Body of pancreas (tissue), 4 donors: ENCODE measurements at regions not wholly inside any gene's neighbourhood (a gene's known extent, or its start where the extent isn't known, plus 50 kb on each side); places are given as distances from the start of the nearest gene placed in this dataset.

Source experiments
- ATAC-seq: fragments of 150-250 bp; one replicate; pipeline ENCODE4 v1.9.1; 2016
- DNase-seq, 4 donors: peaks; one replicate each; pipeline ENCODE4 v3.0.0-alpha.2; 2019
- H3K27ac ChIP-seq, 4 donors: fragments of 200-600 bp; sonication (generic); 1 replicate in 3 of 4; 2 replicates in 1 of 4; pipeline versions ENCODE4 v1.5.1 to v1.6.1; 2016 to 2019; ENCODE audit warnings: mild to moderate bottlenecking in 1 of 4, mixed read lengths in 1 of 4, moderate library complexity in 1 of 4
- H3K27me3 ChIP-seq, 2 donors: fragments of 200-600 bp; sonication (generic); one replicate each; pipeline ENCODE4 v1.6.0; 2016; ENCODE audit warnings: mild to moderate bottlenecking in 1 of 2
- H3K36me3 ChIP-seq, 2 donors: fragments of 200-600 bp; sonication (generic); replicated peaks in 1 of 2; 2 replicates each; pipeline ENCODE4 v1.5.1; 2016; ENCODE audit warnings: low read depth in 2 of 2; ENCODE audit not compliant: insufficient read depth in 1 of 2
- H3K4me1 ChIP-seq: fragments of 200-600 bp; sonication (generic); one replicate; pipeline ENCODE4 v1.6.0; 2016
- H3K4me3 ChIP-seq, 2 donors: fragments of 200-600 bp; sonication (generic); 1 replicate in 1 of 2; 2 replicates in 1 of 2; pipeline ENCODE4 v1.5.1; 2016 to 2019
- H3K9me3 ChIP-seq, 3 donors: fragments of 200-600 bp; sonication (generic); 1 replicate in 2 of 3; 2 replicates in 1 of 3; pipeline ENCODE4 v1.5.1; 2016
- POLR2A ChIP-seq, 3 donors: fragments of 450-650 bp; IDR thresholded peaks; one replicate each; pipeline ENCODE4 v1.6.1; 2016; ENCODE audit warnings: antibody characterized with exemption in 3 of 3, mild to moderate bottlenecking in 2 of 3
- WGBS, 2 donors: methylation state at CpG; one replicate each; pipeline ENCODE4 v1.1.5; 2017; 5-methylcytosine and 5-hydroxymethylcytosine counted together
- intact Hi-C: fragments of 100-400 bp; cut with DNase I; formaldehyde crosslinking; loops from one replicate; pipeline ENCODE4 v1.15.1; 2023
- TF ChIP-seq, protein P1 (sequence below), 7 experiments: fragments of 450-650 bp in 4 of 7; fragments of 200-600 bp in 3 of 7; sonication (generic) in 3 of 7; IDR thresholded peaks; one replicate each; pipeline ENCODE4 v1.5.1; 2016 to 2019; ENCODE audit warnings: antibody characterized with exemption in 7 of 7

DNA sequence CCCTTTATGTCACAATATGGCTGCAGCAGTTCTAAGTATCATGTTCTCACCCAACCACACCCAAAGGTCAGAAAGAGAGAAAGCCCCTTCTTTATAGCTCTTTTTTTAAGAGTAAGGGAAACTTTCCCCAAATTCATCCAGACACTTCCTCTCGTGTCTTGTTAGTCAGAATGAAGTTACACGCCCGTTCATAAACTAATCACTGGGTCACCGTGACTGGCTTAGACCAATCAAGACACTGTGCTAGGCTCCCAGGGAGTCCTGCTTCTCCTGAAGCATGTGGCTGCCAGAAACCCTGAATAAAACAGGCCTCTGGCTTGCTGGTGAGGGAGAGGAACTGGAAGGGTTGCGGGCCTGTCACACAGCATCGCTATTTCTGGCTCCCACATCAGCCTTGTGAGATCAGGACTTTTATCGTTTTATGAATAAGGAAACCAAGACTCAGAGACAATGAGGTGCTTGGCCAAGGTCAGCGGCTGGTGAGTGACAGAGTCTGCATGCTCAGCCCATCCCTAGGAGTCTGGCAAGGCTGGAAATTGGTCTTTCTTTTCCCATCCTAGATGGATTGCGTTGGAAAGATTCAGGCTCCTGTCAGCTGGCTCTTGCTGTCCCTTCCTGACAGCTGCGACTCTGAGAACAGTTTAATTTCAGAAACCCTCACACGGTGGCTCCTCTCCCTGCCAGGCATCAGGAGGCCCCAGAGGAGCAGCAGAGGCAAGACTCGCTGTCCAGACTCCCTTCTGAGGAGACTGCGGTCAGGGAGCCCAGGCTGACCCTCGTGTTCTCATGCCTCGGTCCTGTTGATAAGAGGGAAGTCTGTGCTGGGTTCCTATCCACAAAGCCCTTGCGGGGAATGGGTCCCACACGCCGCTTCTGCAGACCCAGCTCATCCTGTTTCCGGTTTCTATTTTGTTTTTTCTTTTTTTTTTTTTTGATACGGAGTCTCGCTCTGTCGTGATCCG is 104.5 kb upstream of the TAF1B start:
- ATAC-seq (peak; percentile 34), DNase-seq (no peak)
- Histone ChIP-seq H3K27me3 (no peaks in the 10 kb centered on the region), H3K27ac (peak overlapping the region in 1 of 4 donors; percentile 14), H3K4me3 (no peak overlapping the region), H3K4me1 (no peaks in the 10 kb centered on the region), H3K36me3 (no peaks in the 10 kb centered on the region), H3K9me3 (no peaks in the 10 kb centered on the region)
- WGBS, 2 donors, result 58 to 79% methylated on average over 20 to 23 of the region's 23 CpGs
- TF ChIP-seq, protein P1, sequence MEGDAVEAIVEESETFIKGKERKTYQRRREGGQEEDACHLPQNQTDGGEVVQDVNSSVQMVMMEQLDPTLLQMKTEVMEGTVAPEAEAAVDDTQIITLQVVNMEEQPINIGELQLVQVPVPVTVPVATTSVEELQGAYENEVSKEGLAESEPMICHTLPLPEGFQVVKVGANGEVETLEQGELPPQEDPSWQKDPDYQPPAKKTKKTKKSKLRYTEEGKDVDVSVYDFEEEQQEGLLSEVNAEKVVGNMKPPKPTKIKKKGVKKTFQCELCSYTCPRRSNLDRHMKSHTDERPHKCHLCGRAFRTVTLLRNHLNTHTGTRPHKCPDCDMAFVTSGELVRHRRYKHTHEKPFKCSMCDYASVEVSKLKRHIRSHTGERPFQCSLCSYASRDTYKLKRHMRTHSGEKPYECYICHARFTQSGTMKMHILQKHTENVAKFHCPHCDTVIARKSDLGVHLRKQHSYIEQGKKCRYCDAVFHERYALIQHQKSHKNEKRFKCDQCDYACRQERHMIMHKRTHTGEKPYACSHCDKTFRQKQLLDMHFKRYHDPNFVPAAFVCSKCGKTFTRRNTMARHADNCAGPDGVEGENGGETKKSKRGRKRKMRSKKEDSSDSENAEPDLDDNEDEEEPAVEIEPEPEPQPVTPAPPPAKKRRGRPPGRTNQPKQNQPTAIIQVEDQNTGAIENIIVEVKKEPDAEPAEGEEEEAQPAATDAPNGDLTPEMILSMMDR (IDR thresholded peaks at IDR 0.05), result no peak
- intact Hi-C loops, result no loop called here

DNA sequence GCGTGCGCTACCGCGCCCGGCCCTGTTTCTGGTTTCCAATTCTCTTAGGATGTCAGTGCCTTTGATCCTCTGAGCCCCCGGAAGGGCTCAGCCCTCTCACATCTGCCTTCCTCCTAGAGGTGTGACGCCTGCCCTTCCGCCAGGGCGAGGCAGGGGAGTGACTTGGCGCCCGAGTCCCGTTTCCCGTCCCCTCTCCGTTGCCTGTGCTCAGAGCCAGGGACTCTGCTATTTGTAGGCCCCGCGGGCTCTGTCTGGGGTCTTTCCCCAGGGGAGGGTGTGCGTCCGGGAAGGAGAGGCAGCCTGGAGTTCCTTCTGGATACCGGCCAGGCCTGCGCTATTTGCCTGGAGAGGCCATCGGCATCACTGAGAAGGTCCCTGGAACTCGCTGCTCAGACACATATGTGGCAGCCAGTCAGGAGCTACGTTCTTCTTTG is 103.7 kb upstream of the TAF1B start:
- intact Hi-C loops, result no loop called here
- Histone ChIP-seq H3K27me3 (no peaks in the 10 kb centered on the region), H3K36me3 (no peaks in the 10 kb centered on the region), H3K4me3 (no peak overlapping the region), H3K9me3 (no peaks in the 10 kb centered on the region), H3K4me1 (peaks cover 4% of the 10 kb centered on the region), H3K27ac (peak overlapping the region in 1 of 4 donors; percentile 14)
- no peak for TF ChIP-seq POLR2A (IDR thresholded peaks at IDR 0.05)
- TF ChIP-seq, protein P1 (IDR thresholded peaks at IDR 0.05), result no peak
- ATAC-seq (peak; percentile 64), DNase-seq (peak in 3 of 4 donors; percentile 33 to 46 (median 36))
- WGBS, 2 donors, result 55 to 80% methylated on average over 10 to 23 of the region's 23 CpGs

DNA sequence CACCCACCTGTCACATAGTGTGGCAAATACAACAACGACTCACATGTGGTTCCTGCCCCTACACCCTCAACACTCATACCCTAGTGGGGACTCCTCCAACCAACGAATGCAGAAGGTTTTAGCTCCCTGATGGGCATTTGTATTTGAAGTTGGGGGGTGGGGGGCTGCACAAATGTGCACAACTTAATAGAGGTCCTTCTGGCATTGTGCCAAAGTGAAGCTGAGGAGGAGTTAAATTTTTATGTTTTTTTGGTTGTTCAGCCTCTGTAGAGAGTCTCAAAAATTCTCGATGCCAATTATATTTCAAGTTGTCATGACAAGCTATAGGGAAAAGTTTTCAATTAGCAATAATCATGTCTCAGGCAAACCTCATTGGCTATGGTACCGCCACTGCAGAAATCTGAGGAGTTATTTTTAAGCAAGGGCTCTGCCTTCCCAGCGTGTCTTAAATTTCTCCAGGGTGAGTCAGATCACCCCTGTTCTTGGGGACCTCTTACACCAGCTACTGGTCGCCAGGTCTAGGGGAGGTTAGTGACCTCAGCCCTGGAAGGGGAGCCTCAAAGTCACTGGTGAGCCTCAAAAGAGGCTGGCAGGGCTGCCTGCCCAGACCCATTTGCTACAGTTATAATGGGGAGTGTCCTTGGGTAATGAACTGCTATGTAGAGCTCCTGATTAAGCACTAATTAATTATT is 102.7 kb upstream of the TAF1B start:
- Histone ChIP-seq H3K4me1 (peaks cover 14% of the 10 kb centered on the region), H3K27me3 (no peaks in the 10 kb centered on the region), H3K9me3 (no peaks in the 10 kb centered on the region), H3K27ac (no peak overlapping the region), H3K4me3 (no peak overlapping the region), H3K36me3 (no peaks in the 10 kb centered on the region)
- DNase-seq (no peak), ATAC-seq (no peak)
- intact Hi-C loops, result no loop called here
- TF ChIP-seq POLR2A (IDR thresholded peaks at IDR 0.05), result no peak
- TF ChIP-seq, protein P1 (IDR thresholded peaks at IDR 0.05), result no peak
- WGBS, 2 donors, result 69 to 85% methylated on average over 4 to 6 of the region's 6 CpGs

DNA sequence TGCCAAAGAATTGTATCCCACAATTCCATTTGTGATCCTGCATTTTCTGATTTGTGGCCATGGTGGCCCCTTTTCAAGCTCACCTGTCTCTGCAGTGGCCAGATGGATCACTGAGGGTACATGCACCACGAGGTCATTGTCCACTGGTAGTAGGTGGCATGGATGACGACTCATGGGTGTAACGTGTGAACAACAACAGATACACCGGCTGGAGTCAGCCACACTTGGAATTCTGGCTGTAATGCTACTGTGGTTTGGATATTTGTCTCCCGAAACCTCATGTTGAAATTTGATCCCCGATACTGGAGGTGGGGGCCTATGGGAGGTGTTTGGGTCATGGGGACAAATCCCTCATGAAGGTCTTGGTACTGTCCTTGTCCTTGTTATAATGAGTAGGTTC is 102.2 kb upstream of the TAF1B start:
- no peaks in the 10 kb centered on the region for H3K36me3 ChIP-seq
- peaks cover 18% of the 10 kb centered on the region for H3K4me1 ChIP-seq
- no peaks in the 10 kb centered on the region for H3K9me3 ChIP-seq
- no peaks in the 10 kb centered on the region for H3K27me3 ChIP-seq
- DNase-seq (no peak), ATAC-seq (no peak)
- WGBS, 2 donors, result 91% methylated on average over 6 of the region's 6 CpGs
- H3K4me3 ChIP-seq, result no peak overlapping the region
- TF ChIP-seq POLR2A (IDR thresholded peaks at IDR 0.05), result no peak
- TF ChIP-seq, protein P1 (IDR thresholded peaks at IDR 0.05), result no peak
- H3K27ac ChIP-seq, result no peak overlapping the region
- intact Hi-C loops, result no loop called here
